Upper lobe of left lung (tissue), 6 donors: ENCODE measurements at regions not wholly inside any gene's neighbourhood (a gene's known extent, or its start where the extent isn't known, plus 50 kb on each side); places are given as distances from the start of the nearest gene placed in this dataset.

Experiments
- ATAC-seq, 2 donors: fragments of 200-7000 bp; cut with Tn5 transposase; one replicate each; pipeline ENCODE4 v1.9.1; 2022; ENCODE audit warnings: mild to moderate bottlenecking in 2 of 2, moderate library complexity in 2 of 2; ENCODE audit not compliant: low FRiP score in 2 of 2
- DNase-seq, 2 donors: peaks; one replicate each; pipeline ENCODE4 v3.0.0-alpha.2; 2019 to 2020
- H3K27ac ChIP-seq, 4 donors: fragments of 200-600 bp; sonication (generic); one replicate each; pipeline ENCODE4 v1.5.1; 2016 to 2019
- H3K27me3 ChIP-seq, 4 donors: fragments of 200-600 bp; sonication (generic); one replicate each; pipeline ENCODE4 v1.5.1; 2017 to 2019
- H3K36me3 ChIP-seq, 4 donors: fragments of 200-600 bp; sonication (generic); one replicate each; pipeline ENCODE4 v1.5.1; 2016 to 2019
- H3K4me1 ChIP-seq, 4 donors: fragments of 200-600 bp; sonication (generic); one replicate each; pipeline ENCODE4 v1.5.1; 2018 to 2019
- H3K4me3 ChIP-seq, 4 donors: fragments of 200-600 bp; sonication (generic); one replicate each; pipeline ENCODE4 v1.5.1; 2017 to 2019; ENCODE audit warnings: mild to moderate bottlenecking in 2 of 4, moderate library complexity in 1 of 4
- H3K9me3 ChIP-seq, 4 donors: fragments of 200-600 bp; sonication (generic); one replicate each; pipeline ENCODE4 v1.5.1; 2018 to 2019
- EP300 ChIP-seq, 4 donors: sonication (generic); formaldehyde crosslinking; IDR thresholded peaks; one replicate each; pipeline ENCODE4 v1.5.1; 2017; ENCODE audit warnings: antibody characterized with exemption in 4 of 4, control low read depth in 2 of 4
- POLR2A ChIP-seq, 4 donors: fragments of 450-650 bp; IDR thresholded peaks; one replicate each; pipeline ENCODE4 v1.5.1; 2016 to 2017; ENCODE audit warnings: antibody characterized with exemption in 4 of 4, mild to moderate bottlenecking in 2 of 4
- POLR2AphosphoS5 ChIP-seq, 2 donors: sonication (generic); formaldehyde crosslinking; IDR thresholded peaks; one replicate each; pipeline ENCODE4 v1.5.1; 2017; ENCODE audit warnings: antibody characterized with exemption in 2 of 2
- WGBS, 2 donors: methylation state at CpG; one replicate each; pipeline ENCODE4 v1.1.5; 2017 to 2018; 5-methylcytosine and 5-hydroxymethylcytosine counted together
- TF ChIP-seq, protein P1 (sequence below), 6 experiments: fragments of 450-650 bp in 4 of 6; fragments of 200-600 bp in 2 of 6; sonication (generic) in 2 of 6; IDR thresholded peaks; one replicate each; pipeline ENCODE4 v1.5.1; 2016 to 2019; ENCODE audit warnings: antibody characterized with exemption in 6 of 6
- donor health status: DM: no; HTN: no; CAD: no; lungs with moderate emphysema.
- donor health status: DM: no; HTN: yes; CAD: no; lungs with severe emphysema.

DNA sequence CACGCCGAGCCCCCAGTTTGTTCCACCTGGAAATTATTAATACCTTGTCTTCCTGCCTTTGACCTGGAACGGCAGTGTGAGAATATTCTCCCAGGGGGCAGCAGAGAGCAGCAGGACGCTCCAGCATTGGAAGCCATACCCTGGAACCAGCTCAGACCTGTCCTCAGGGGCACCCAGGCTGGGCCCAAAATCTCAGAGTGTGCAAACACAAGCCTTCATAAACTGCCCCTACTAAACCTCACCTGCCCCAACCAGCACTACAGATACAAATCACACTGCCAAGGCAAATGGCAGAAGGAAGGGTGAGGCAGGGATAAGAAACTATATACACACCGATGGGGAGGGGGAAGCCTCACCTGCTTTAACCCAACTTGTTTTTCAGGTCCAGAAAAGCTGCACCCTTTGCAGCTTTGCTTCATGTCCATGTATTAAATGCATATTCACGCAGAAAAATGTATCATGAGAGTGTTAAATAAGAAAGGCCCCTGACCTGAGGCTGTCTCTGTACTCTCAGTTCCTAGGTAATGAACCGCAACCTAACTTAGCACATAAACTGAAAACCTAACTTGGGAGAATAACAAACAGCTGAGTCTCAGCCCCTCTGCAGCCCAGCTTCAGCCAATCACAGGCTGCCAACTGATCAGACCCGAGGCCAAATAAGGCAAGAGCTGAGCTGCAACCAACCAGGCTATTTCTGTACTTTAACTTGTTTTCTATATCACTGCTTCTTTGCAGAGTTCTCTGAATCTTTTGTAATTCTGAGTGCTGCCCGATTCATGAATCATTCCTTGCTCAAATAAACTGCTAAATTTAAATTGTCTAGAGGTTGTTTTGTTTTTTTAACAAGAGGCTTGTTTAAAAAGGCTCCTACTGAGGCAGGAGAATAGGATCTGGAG is 130.1 kb downstream of the SPTSSA start:
- Histone ChIP-seq H3K9me3 (no peaks in the 10 kb centered on the region), H3K4me1 (peaks cover 4 to 14% (median 8%) of the 10 kb centered on the region in 4 donors), H3K27me3 (no peaks in the 10 kb centered on the region), H3K27ac (peak overlapping the region in 1 of 4 donors; percentile 34), H3K36me3 (no peaks in the 10 kb centered on the region), H3K4me3 (no peak overlapping the region)
- TF ChIP-seq POLR2AphosphoS5 (IDR thresholded peaks at IDR 0.05) (no peak), EP300 (IDR thresholded peaks at IDR 0.05) (no peak), POLR2A (IDR thresholded peaks at IDR 0.05) (no peak)
- TF ChIP-seq, protein P1, sequence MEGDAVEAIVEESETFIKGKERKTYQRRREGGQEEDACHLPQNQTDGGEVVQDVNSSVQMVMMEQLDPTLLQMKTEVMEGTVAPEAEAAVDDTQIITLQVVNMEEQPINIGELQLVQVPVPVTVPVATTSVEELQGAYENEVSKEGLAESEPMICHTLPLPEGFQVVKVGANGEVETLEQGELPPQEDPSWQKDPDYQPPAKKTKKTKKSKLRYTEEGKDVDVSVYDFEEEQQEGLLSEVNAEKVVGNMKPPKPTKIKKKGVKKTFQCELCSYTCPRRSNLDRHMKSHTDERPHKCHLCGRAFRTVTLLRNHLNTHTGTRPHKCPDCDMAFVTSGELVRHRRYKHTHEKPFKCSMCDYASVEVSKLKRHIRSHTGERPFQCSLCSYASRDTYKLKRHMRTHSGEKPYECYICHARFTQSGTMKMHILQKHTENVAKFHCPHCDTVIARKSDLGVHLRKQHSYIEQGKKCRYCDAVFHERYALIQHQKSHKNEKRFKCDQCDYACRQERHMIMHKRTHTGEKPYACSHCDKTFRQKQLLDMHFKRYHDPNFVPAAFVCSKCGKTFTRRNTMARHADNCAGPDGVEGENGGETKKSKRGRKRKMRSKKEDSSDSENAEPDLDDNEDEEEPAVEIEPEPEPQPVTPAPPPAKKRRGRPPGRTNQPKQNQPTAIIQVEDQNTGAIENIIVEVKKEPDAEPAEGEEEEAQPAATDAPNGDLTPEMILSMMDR (IDR thresholded peaks at IDR 0.05), result peak; percentile 45 to 80 (median 76)
- peak; percentile 85 to 88 for ATAC-seq
- WGBS, 2 donors, result 43 to 56% methylated on average over 9 of the region's 9 CpGs
- peak in 1 of 2 donors; percentile 66 for DNase-seq

DNA sequence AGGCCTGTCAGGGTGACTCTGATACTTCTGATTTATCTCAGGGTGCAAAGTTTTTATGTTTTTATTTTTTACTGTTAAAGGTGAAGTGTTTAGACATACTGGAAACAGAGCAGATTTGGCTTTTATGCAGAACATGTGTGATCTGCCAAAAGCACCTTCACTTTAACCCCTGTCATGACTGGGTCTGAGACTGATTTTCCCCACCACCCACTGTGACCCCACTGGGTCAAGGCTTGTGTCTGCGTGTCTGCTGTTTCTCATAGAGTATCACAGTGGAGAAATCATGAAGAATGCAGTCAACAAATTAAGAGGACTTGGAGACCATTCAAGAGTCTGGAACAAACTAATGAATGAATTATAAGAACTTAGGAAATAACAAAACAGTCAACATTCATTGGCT is 131.2 kb downstream of the SPTSSA start:
- DNase-seq (no peak), ATAC-seq (no peak)
- TF ChIP-seq EP300 (IDR thresholded peaks at IDR 0.05), result peak in 1 of 4 donors; percentile 19
- no peak for TF ChIP-seq POLR2A (IDR thresholded peaks at IDR 0.05)
- peak in 1 of 2 donors; percentile 57 for TF ChIP-seq POLR2AphosphoS5 (IDR thresholded peaks at IDR 0.05)
- TF ChIP-seq, protein P1 (IDR thresholded peaks at IDR 0.05), result no peak
- Histone ChIP-seq H3K4me3 (no peak overlapping the region), H3K9me3 (no peaks in the 10 kb centered on the region), H3K36me3 (no peaks in the 10 kb centered on the region), H3K27me3 (no peaks in the 10 kb centered on the region), H3K4me1 (peaks cover 4 to 14% (median 8%) of the 10 kb centered on the region in 4 donors), H3K27ac (no peak overlapping the region)
- 0% methylated on average over 1 of the region's 1 CpG for WGBS, 2 donors

- no peak overlapping the region for H3K4me3 ChIP-seq
- TF ChIP-seq, protein P1 (IDR thresholded peaks at IDR 0.05), result no peak
- TF ChIP-seq POLR2AphosphoS5 (IDR thresholded peaks at IDR 0.05) (no peak), EP300 (IDR thresholded peaks at IDR 0.05) (no peak), POLR2A (IDR thresholded peaks at IDR 0.05) (no peak)
- H3K27ac ChIP-seq, result no peak overlapping the region
- DNase-seq, result no peak
- no peak for ATAC-seq
- no peaks in the 10 kb centered on the region for H3K36me3 ChIP-seq
- H3K27me3 ChIP-seq, result no peaks in the 10 kb centered on the region
- H3K9me3 ChIP-seq, result no peaks in the 10 kb centered on the region
- H3K4me1 ChIP-seq, result peaks cover 5 to 18% (median 13%) of the 10 kb centered on the region in 4 donors
- 63 to 68% methylated on average over 1 of the region's 1 CpG for WGBS, 2 donors
Measured at GRCh38 chr14:34329301-34329700, 132.7 kb downstream of the SPTSSA start.

- TF ChIP-seq, protein P1 (IDR thresholded peaks at IDR 0.05), result no peak
- no peak overlapping the region for H3K27ac ChIP-seq
- H3K4me3 ChIP-seq, result no peak overlapping the region
- ATAC-seq, result no peak
- H3K4me1 ChIP-seq, result peaks cover 5 to 21% (median 15%) of the 10 kb centered on the region in 4 donors
- H3K36me3 ChIP-seq, result no peaks in the 10 kb centered on the region
- H3K9me3 ChIP-seq, result no peaks in the 10 kb centered on the region
- DNase-seq, result no peak
- 45 to 53% methylated on average over 4 of the region's 4 CpGs for WGBS, 2 donors
- H3K27me3 ChIP-seq, result no peaks in the 10 kb centered on the region
Measured at GRCh38 chr14:34328178-34328577, 133.9 kb downstream of the SPTSSA start.

GRCh38 chr14:34325493-34325892 is 136.5 kb downstream of the SPTSSA start:
- ATAC-seq (no peak), DNase-seq (no peak)
- Histone ChIP-seq H3K27ac (no peak overlapping the region), H3K36me3 (no peaks in the 10 kb centered on the region), H3K4me3 (no peak overlapping the region), H3K4me1 (peaks cover 0 to 10% (median 6%) of the 10 kb centered on the region in 4 donors), H3K9me3 (no peaks in the 10 kb centered on the region), H3K27me3 (no peaks in the 10 kb centered on the region)
- TF ChIP-seq, protein P1 (IDR thresholded peaks at IDR 0.05), result no peak
- TF ChIP-seq EP300 (IDR thresholded peaks at IDR 0.05), result no peak
- no peak for TF ChIP-seq POLR2AphosphoS5 (IDR thresholded peaks at IDR 0.05)
- no peak for TF ChIP-seq POLR2A (IDR thresholded peaks at IDR 0.05)
